DND-41 (cell line): ENCODE measurements at regions not wholly inside any gene's neighbourhood (a gene's known extent, or its start where the extent isn't known, plus 50 kb on each side); places are given as distances from the start of the nearest gene placed in this dataset.
"Not testable (repeated sequence)": the region's sequence is repeated elsewhere in the genome, so short reads cannot be mapped to it uniquely, and the experiment has no call there.

Experiments
- ATAC-seq: fragments of 200-7000 bp; cut with Tn5 transposase; 3 replicates; pipeline ENCODE4 v1.9.1; 2021; ENCODE audit warnings: low read depth; ENCODE audit not compliant: insufficient read depth
- DNase-seq: peaks from one replicate; pipeline ENCODE4 v3.0.0-alpha.2; 2020
- H2AFZ ChIP-seq: 2 replicates; pipeline ENCODE4 v1.6.0; 2012; ENCODE audit warnings: low read depth, low read length
- H3K27ac ChIP-seq: 2 replicates; pipeline ENCODE4 v1.5.1; 2012; ENCODE audit warnings: low read length, inconsistent platforms
- H3K27me3 ChIP-seq: fragments of 200-600 bp; sonication (generic); 2 replicates; pipeline ENCODE4 v1.6.0; 2012; ENCODE audit warnings: low read length, mild to moderate bottlenecking, inconsistent platforms; ENCODE audit not compliant: insufficient read depth, poor library complexity
- H3K36me3 ChIP-seq: 2 replicates; pipeline ENCODE4 v1.5.1; 2012; ENCODE audit warnings: low read length, inconsistent platforms; ENCODE audit not compliant: insufficient read depth
- H3K4me1 ChIP-seq: 2 replicates; pipeline ENCODE4 v1.5.1; 2012; ENCODE audit warnings: mild to moderate bottlenecking, low read length; ENCODE audit not compliant: insufficient read depth
- H3K4me2 ChIP-seq: 2 replicates; pipeline ENCODE4 v1.6.0; 2012; ENCODE audit warnings: mild to moderate bottlenecking, moderate library complexity, low read length, inconsistent platforms; ENCODE audit not compliant: insufficient read depth
- H3K4me3 ChIP-seq, 2 experiments: fragments of 200-600 bp in 1 of 2; shearing (Covaris generic) in 1 of 2; 2 replicates each; pipeline ENCODE4 v1.5.1; 2012 to 2016; ENCODE audit warnings: inconsistent platforms in 2 of 2, low read length in 2 of 2, mild to moderate bottlenecking in 2 of 2, low read depth in 1 of 2, moderate library complexity in 1 of 2
- H3K79me2 ChIP-seq: 2 replicates; pipeline ENCODE4 v1.6.0; 2012; ENCODE audit warnings: low read length, inconsistent platforms; ENCODE audit not compliant: insufficient read depth
- H3K9ac ChIP-seq: 2 replicates; pipeline ENCODE4 v1.6.0; 2012; ENCODE audit warnings: low read depth, mild to moderate bottlenecking, inconsistent platforms, low read length, moderate library complexity
- H3K9me3 ChIP-seq: 2 replicates; pipeline ENCODE4 v1.5.1; 2012; ENCODE audit warnings: low read length, moderate library complexity, mild to moderate bottlenecking, inconsistent platforms; ENCODE audit not compliant: insufficient read depth, severe bottlenecking
- H4K20me1 ChIP-seq: 2 replicates; pipeline ENCODE4 v1.6.0; 2012; ENCODE audit warnings: low read length; ENCODE audit not compliant: insufficient read depth
- CTCF ChIP-seq: IDR thresholded peaks from 2 replicates; pipeline ENCODE4 v1.5.1; 2012; ENCODE audit warnings: borderline replicate concordance, low read length, moderate library complexity, mild to moderate bottlenecking; ENCODE audit not compliant: poor library complexity, severe bottlenecking; ENCODE audit errors: extremely low read depth
- EZH2 ChIP-seq: IDR thresholded peaks from 3 replicates; pipeline ENCODE4 v1.6.1; 2012; ENCODE audit warnings: borderline replicate concordance, low read depth, mild to moderate bottlenecking, moderate library complexity, low read length, inconsistent platforms; ENCODE audit not compliant: severe bottlenecking

- ATAC-seq, result no peak
- Histone ChIP-seq H4K20me1 (no peaks in the 10 kb centered on the region), H3K4me1 (no peaks in the 10 kb centered on the region)
These were observed 440.1 kb downstream of the EPHA7 start for GRCh38 chr6:92979281-92979680.

GRCh38 chr6:92977018-92977417, 442.3 kb downstream of the EPHA7 start:
- H3K4me1 ChIP-seq, result no peaks in the 10 kb centered on the region
- H3K4me3 ChIP-seq, result no peak overlapping the region
- no peak for DNase-seq
- H4K20me1 ChIP-seq, result no peaks in the 10 kb centered on the region
- H3K27ac ChIP-seq, result no peak overlapping the region
- TF ChIP-seq CTCF (no peak), EZH2 (no peak)
- H2AFZ ChIP-seq, result no peak overlapping the region
- ATAC-seq, result no peak
- H3K9me3 ChIP-seq, result no peaks in the 10 kb centered on the region
- H3K79me2 ChIP-seq, result no peaks in the 10 kb centered on the region
- H3K9ac ChIP-seq, result no peak overlapping the region
- no peak overlapping the region for H3K4me2 ChIP-seq
- no peaks in the 10 kb centered on the region for H3K36me3 ChIP-seq
- no peaks in the 10 kb centered on the region for H3K27me3 ChIP-seq

More at GRCh38 chr6:92979281-92979680, 440.1 kb downstream of the EPHA7 start:
- no peak overlapping the region for H3K4me2 ChIP-seq
- no peaks in the 10 kb centered on the region for H3K27me3 ChIP-seq
- no peak overlapping the region for H2AFZ ChIP-seq
- no peaks in the 10 kb centered on the region for H3K9me3 ChIP-seq
- H3K9ac ChIP-seq, result no peak overlapping the region
- DNase-seq, result no peak
- no peak overlapping the region for H3K27ac ChIP-seq
- TF ChIP-seq EZH2 (no peak), CTCF (no peak)
- no peaks in the 10 kb centered on the region for H3K36me3 ChIP-seq
- H3K79me2 ChIP-seq, result no peaks in the 10 kb centered on the region
- no peak overlapping the region for H3K4me3 ChIP-seq

GRCh38 chr6:92967362-92967761, 452.0 kb downstream of the EPHA7 start:
- Histone ChIP-seq H2AFZ (no peak overlapping the region), H3K27me3 (no peaks in the 10 kb centered on the region), H3K79me2 (no peaks in the 10 kb centered on the region), H3K9me3 (no peaks in the 10 kb centered on the region), H3K9ac (no peak overlapping the region), H3K4me3 (no peak overlapping the region), H3K36me3 (no peaks in the 10 kb centered on the region), H4K20me1 (no peaks in the 10 kb centered on the region), H3K27ac (no peak overlapping the region), H3K4me1 (no peaks in the 10 kb centered on the region), H3K4me2 (no peak overlapping the region)
- no peak for DNase-seq
- ATAC-seq, result no peak
- TF ChIP-seq EZH2 (no peak), CTCF (no peak)

GRCh38 chr6:92962846-92963245, 456.5 kb downstream of the EPHA7 start:
- TF ChIP-seq CTCF (no peak), EZH2 (no peak)
- Histone ChIP-seq H3K79me2 (no peaks in the 10 kb centered on the region), H3K27ac (no peak overlapping the region), H3K4me2 (no peak overlapping the region), H3K9me3 (no peaks in the 10 kb centered on the region), H4K20me1 (no peaks in the 10 kb centered on the region), H3K36me3 (no peaks in the 10 kb centered on the region), H3K4me3 (no peak overlapping the region), H3K4me1 (no peaks in the 10 kb centered on the region), H3K9ac (no peak overlapping the region), H2AFZ (no peak overlapping the region), H3K27me3 (no peaks in the 10 kb centered on the region)
- no peak for ATAC-seq
- no peak for DNase-seq

GRCh38 chr6:92952111-92952510, 467.2 kb downstream of the EPHA7 start:
- H3K4me2 ChIP-seq, H3K4me3 ChIP-seq, H3K36me3 ChIP-seq, H3K27ac ChIP-seq, H2AFZ ChIP-seq, H3K79me2 ChIP-seq, ATAC-seq, H3K9ac ChIP-seq, H3K4me1 ChIP-seq, H4K20me1 ChIP-seq, H3K27me3 ChIP-seq, DNase-seq, H3K9me3 ChIP-seq: not testable (repeated sequence)
